PC-3 (cell line): ENCODE measurements at regions not wholly inside any gene's neighbourhood (a gene's known extent, or its start where the extent isn't known, plus 50 kb on each side); places are given as distances from the start of the nearest gene placed in this dataset.

Experiments used
- ATAC-seq: fragments of 200-7000 bp; cut with Tn5 transposase; 2 replicates; pipeline ENCODE4 v1.9.1; 2020; ENCODE audit warnings: mild to moderate bottlenecking, moderate library complexity
- BruUV-seq: library from RNA; stranded (reverse); fragments of 400-500 nt; replicated peaks from 2 replicates; lab custom pipeline; 2021; lab: Mats Ljungman, UMichigan
- CTCF ChIA-PET: fragments of 300-600 bp; sonication (Branson Sonifier 250); formaldehyde crosslinking; loops from one replicate; lab custom pipeline; 2022; ENCODE audit warnings: antibody characterized with exemption; lab: Charles Lee
- POLR2A ChIA-PET: fragments of 300-600 bp; sonication (Branson Sonifier 250); formaldehyde crosslinking; loops from one replicate; lab custom pipeline; 2022; ENCODE audit warnings: antibody characterized with exemption; ENCODE audit not compliant: unreplicated experiment; lab: Charles Lee
- DNase-seq: peaks from one replicate; pipeline ENCODE4 v3.0.0-alpha.2; 2015
- H2AFZ ChIP-seq: fragments of 300-600 bp; sonication (generic); 2 replicates; pipeline ENCODE4 v1.6.0; 2016; ENCODE audit warnings: antibody characterized with exemption, low read length
- H3F3A ChIP-seq: fragments of 300-600 bp; sonication (generic); one replicate; pipeline ENCODE4 v1.6.0; 2017; ENCODE audit warnings: antibody characterized with exemption, low read length, control low read depth, mild to moderate bottlenecking; ENCODE audit not compliant: unreplicated experiment
- H3K27ac ChIP-seq: fragments of 300-600 bp; sonication (generic); 2 replicates; pipeline ENCODE4 v1.5.1; 2016; ENCODE audit warnings: mild to moderate bottlenecking, low read length
- H3K27me3 ChIP-seq: fragments of 300-600 bp; sonication (generic); 2 replicates; pipeline ENCODE4 v1.6.1; 2016; ENCODE audit warnings: low read length, mixed read lengths
- H3K36me3 ChIP-seq: fragments of 300-600 bp; sonication (generic); 2 replicates; pipeline ENCODE4 v1.6.1; 2016; ENCODE audit warnings: low read depth, mixed run types, low read length, mixed read lengths
- H3K4me1 ChIP-seq: fragments of 300-600 bp; sonication (generic); 2 replicates; pipeline ENCODE4 v1.5.1; 2016; ENCODE audit warnings: low read length; ENCODE audit not compliant: insufficient read depth
- H3K4me2 ChIP-seq: fragments of 300-600 bp; sonication (generic); 2 replicates; pipeline ENCODE4 v1.6.0; 2016; ENCODE audit warnings: low read length
- H3K4me3 ChIP-seq: fragments of 300-600 bp; sonication (generic); 2 replicates; pipeline ENCODE4 v1.5.1; 2016; ENCODE audit warnings: mild to moderate bottlenecking, low read length, mixed read lengths
- H3K79me2 ChIP-seq: fragments of 300-600 bp; sonication (generic); 2 replicates; pipeline ENCODE4 v1.6.1; 2017; ENCODE audit warnings: low read length, mixed read lengths
- H3K9ac ChIP-seq: fragments of 300-600 bp; sonication (generic); 2 replicates; pipeline ENCODE4 v1.6.0; 2016; ENCODE audit warnings: mild to moderate bottlenecking, low read length
- H3K9me2 ChIP-seq: fragments of 300-600 bp; sonication (generic); replicated peaks from 2 replicates; pipeline ENCODE4 v1.6.1; 2016; ENCODE audit warnings: mixed run types, low read length, mixed read lengths
- H3K9me3 ChIP-seq: fragments of 300-600 bp; sonication (generic); 2 replicates; pipeline ENCODE4 v1.6.1; 2016; ENCODE audit warnings: low read length, mixed read lengths
- H4K20me1 ChIP-seq: fragments of 300-600 bp; sonication (generic); 2 replicates; pipeline ENCODE4 v1.6.1; 2016; ENCODE audit warnings: low read length, mixed read lengths
- EZH2 ChIP-seq: fragments of 300-600 bp; sonication (generic); IDR thresholded peaks from one replicate; pipeline ENCODE4 v1.6.1; 2017; ENCODE audit warnings: antibody characterized with exemption, mild to moderate bottlenecking, low read length; ENCODE audit not compliant: unreplicated experiment
- EZH2phosphoT487 ChIP-seq: fragments of 300-600 bp; sonication (generic); IDR thresholded peaks from 2 replicates; pipeline ENCODE4 v1.6.1; 2018; ENCODE audit warnings: mild to moderate bottlenecking, antibody characterized with exemption, low read length, borderline replicate concordance
- intact Hi-C: fragments of 100-400 bp; cut with micrococcal nuclease; formaldehyde crosslinking; loops from 2 replicates; pipeline ENCODE4 v1.9.0; 2023
- TF ChIP-seq, protein P1 (sequence below): fragments of 300-600 bp; sonication (generic); conservative IDR thresholded peaks from 2 replicates; pipeline ENCODE4 v1.5.1; 2017; ENCODE audit warnings: antibody characterized with exemption, low read depth, mild to moderate bottlenecking, low read length

DNA sequence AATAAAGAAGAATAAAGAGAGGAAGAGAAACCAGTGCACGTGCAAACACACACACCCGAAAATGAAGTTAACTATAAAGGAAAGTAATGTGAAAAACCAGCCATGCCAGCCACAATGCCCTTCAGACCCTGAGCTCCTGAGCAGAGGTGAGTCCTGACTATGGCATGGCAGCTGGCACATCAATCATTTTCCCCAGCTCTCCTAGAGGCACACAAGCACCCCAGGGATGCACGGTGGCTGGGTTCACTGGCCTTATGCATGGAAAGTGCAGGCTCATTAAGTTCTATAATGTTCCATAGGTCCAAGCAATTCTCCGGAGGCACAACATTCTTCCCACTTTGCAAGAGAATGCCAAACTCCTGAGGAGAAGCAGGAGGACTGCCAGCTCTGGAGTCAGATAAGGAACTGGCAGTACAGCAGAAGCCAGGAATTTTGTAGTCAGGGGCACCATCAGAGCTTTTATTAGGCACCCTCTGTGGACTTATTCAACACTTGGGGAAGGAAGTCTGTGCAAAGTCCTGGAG is 175.0 kb upstream of the PRDM1 start:
- Histone ChIP-seq H2AFZ (no peak overlapping the region), H4K20me1 (no peaks in the 10 kb centered on the region), H3F3A (no peaks in the 10 kb centered on the region), H3K4me1 (no peaks in the 10 kb centered on the region), H3K27ac (no peak overlapping the region), H3K4me3 (no peak overlapping the region), H3K79me2 (no peaks in the 10 kb centered on the region), H3K9me2 (no peaks in the 10 kb centered on the region), H3K9ac (no peak overlapping the region), H3K4me2 (no peak overlapping the region), H3K36me3 (no peaks in the 10 kb centered on the region), H3K9me3 (no peaks in the 10 kb centered on the region), H3K27me3 (no peaks in the 10 kb centered on the region)
- no TSS peak for BruUV-seq
- TF ChIP-seq EZH2phosphoT487 (no peak), EZH2 (no peak)
- TF ChIP-seq, protein P1, sequence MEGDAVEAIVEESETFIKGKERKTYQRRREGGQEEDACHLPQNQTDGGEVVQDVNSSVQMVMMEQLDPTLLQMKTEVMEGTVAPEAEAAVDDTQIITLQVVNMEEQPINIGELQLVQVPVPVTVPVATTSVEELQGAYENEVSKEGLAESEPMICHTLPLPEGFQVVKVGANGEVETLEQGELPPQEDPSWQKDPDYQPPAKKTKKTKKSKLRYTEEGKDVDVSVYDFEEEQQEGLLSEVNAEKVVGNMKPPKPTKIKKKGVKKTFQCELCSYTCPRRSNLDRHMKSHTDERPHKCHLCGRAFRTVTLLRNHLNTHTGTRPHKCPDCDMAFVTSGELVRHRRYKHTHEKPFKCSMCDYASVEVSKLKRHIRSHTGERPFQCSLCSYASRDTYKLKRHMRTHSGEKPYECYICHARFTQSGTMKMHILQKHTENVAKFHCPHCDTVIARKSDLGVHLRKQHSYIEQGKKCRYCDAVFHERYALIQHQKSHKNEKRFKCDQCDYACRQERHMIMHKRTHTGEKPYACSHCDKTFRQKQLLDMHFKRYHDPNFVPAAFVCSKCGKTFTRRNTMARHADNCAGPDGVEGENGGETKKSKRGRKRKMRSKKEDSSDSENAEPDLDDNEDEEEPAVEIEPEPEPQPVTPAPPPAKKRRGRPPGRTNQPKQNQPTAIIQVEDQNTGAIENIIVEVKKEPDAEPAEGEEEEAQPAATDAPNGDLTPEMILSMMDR, result no peak
- DNase-seq, result no peak
- ATAC-seq, result no peak
- ChIA-PET CTCF (no interaction called here), POLR2A (no interaction called here)
- intact Hi-C loops, result no loop called here

DNA sequence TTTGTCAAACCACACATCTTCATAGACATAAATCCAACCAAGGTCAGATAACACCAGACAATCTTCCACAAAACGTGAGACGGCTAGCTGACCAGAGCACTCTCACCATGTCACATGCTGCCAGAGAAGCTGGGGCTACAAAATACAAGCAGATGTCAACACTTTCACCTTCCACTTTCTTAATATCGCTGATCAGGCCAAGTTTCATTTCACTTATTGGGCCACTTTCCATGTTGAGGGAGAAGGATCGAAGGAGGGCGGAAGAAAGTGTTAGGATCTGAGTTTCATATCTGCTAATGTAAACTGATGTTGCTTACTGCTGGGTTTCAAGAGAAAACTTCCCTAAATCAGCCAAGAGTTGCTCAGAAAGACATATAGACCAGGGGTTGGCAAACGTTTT is 177.0 kb upstream of the PRDM1 start:
- no peak overlapping the region for H3K9ac ChIP-seq
- BruUV-seq, result no TSS peak
- no peaks in the 10 kb centered on the region for H3K4me1 ChIP-seq
- no peaks in the 10 kb centered on the region for H4K20me1 ChIP-seq
- no peaks in the 10 kb centered on the region for H3K79me2 ChIP-seq
- H3F3A ChIP-seq, result no peaks in the 10 kb centered on the region
- H2AFZ ChIP-seq, result no peak overlapping the region
- no peak for ATAC-seq
- ChIA-PET CTCF (no interaction called here), POLR2A (no interaction called here)
- H3K4me2 ChIP-seq, result no peak overlapping the region
- intact Hi-C loops, result no loop called here
- H3K9me3 ChIP-seq, result no peaks in the 10 kb centered on the region
- H3K27me3 ChIP-seq, result no peaks in the 10 kb centered on the region
- H3K27ac ChIP-seq, result no peak overlapping the region
- no peak overlapping the region for H3K4me3 ChIP-seq
- no peaks in the 10 kb centered on the region for H3K36me3 ChIP-seq
- H3K9me2 ChIP-seq, result no peaks in the 10 kb centered on the region
- no peak for DNase-seq
- TF ChIP-seq EZH2 (no peak), EZH2phosphoT487 (no peak)
- TF ChIP-seq, protein P1, result no peak

DNA sequence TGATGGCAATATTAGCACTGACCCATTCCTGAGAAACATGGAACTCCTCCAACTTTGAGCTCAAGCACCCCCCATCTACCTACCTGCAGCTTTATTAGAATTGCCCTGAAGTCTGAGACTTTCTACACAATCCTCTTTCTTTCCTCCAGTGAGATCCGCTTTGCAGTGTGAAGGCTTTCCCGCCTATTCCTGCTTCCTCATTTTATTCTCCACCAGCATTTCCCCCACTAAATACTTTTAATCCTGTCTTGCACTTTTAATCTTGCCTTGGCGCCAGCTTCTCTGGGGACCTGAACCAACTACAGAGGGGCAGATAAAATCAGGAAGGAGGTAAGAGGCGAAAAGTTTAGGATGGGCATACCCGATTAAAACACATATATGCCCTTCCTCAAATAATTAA is 178.1 kb upstream of the PRDM1 start:
- CTCF ChIA-PET, result no interaction called here
- no peaks in the 10 kb centered on the region for H3F3A ChIP-seq
- no peak for TF ChIP-seq EZH2
- TF ChIP-seq EZH2phosphoT487, result no peak
- TF ChIP-seq, protein P1, result no peak
- DNase-seq (no peak), ATAC-seq (no peak)
- intact Hi-C loops, result no loop called here
- POLR2A ChIA-PET, result no interaction called here
- no peak overlapping the region for H3K4me3 ChIP-seq
- H3K9ac ChIP-seq, result no peak overlapping the region
- H3K27ac ChIP-seq, result no peak overlapping the region
- no peak overlapping the region for H2AFZ ChIP-seq
- no peaks in the 10 kb centered on the region for H3K4me1 ChIP-seq
- no peak overlapping the region for H3K4me2 ChIP-seq
- H3K9me3 ChIP-seq, result no peaks in the 10 kb centered on the region
- H3K36me3 ChIP-seq, result no peaks in the 10 kb centered on the region
- no peaks in the 10 kb centered on the region for H3K27me3 ChIP-seq
- H3K79me2 ChIP-seq, result no peaks in the 10 kb centered on the region
- BruUV-seq, result no TSS peak
- no peaks in the 10 kb centered on the region for H4K20me1 ChIP-seq
- no peaks in the 10 kb centered on the region for H3K9me2 ChIP-seq
